HL-60 (cell line): ENCODE measurements at regions not wholly inside any gene's neighbourhood (a gene's known extent, or its start where the extent isn't known, plus 50 kb on each side); places are given as distances from the start of the nearest gene placed in this dataset.

Source experiments
- DNase-seq, 2 experiments: peaks; one replicate each; pipeline ENCODE4 v3.0.0-alpha.2; 2010 to 2020; ENCODE audit warnings: low read depth in 1 of 2, low spot score in 1 of 2
- H3K27ac ChIP-seq: fragments of 250-450 bp; sonication (Bioruptor Pico); replicated peaks from 2 replicates; pipeline ENCODE4 v1.5.1; 2020; ENCODE audit warnings: mild to moderate bottlenecking, moderate library complexity
- H3K27me3 ChIP-seq: fragments of 250-450 bp; sonication (Bioruptor Pico); 2 replicates; pipeline ENCODE4 v1.5.1; 2021; ENCODE audit warnings: mild to moderate bottlenecking, moderate library complexity; ENCODE audit not compliant: insufficient read depth, poor library complexity, severe bottlenecking
- H3K4me3 ChIP-seq: replicated peaks from 2 replicates; pipeline ENCODE4 v1.5.1; 2011; ENCODE audit warnings: mild to moderate bottlenecking, control low read depth, low read length; ENCODE audit not compliant: insufficient read depth
- GABPA ChIP-seq: IDR thresholded peaks from 2 replicates; pipeline ENCODE4 v1.6.1; 2012; ENCODE audit warnings: low read depth
- POLR2AphosphoS5 ChIP-seq: IDR thresholded peaks from 2 replicates; pipeline ENCODE4 v1.6.1; 2012; ENCODE audit warnings: low read depth
- SPI1 ChIP-seq: IDR thresholded peaks from 2 replicates; pipeline ENCODE4 v1.6.1; 2012; ENCODE audit warnings: low read depth, mild to moderate bottlenecking, borderline replicate concordance
- TF ChIP-seq, protein P1 (sequence below): IDR thresholded peaks from 2 replicates; pipeline ENCODE4 v1.6.1; 2012; ENCODE audit warnings: low read depth; ENCODE audit not compliant: insufficient replicate concordance
- TF ChIP-seq, protein P2 (sequence below): IDR thresholded peaks from one replicate; pipeline ENCODE4 v1.5.1; 2011; ENCODE audit warnings: low read length, control low read depth, inconsistent platforms; ENCODE audit not compliant: insufficient read depth

DNA sequence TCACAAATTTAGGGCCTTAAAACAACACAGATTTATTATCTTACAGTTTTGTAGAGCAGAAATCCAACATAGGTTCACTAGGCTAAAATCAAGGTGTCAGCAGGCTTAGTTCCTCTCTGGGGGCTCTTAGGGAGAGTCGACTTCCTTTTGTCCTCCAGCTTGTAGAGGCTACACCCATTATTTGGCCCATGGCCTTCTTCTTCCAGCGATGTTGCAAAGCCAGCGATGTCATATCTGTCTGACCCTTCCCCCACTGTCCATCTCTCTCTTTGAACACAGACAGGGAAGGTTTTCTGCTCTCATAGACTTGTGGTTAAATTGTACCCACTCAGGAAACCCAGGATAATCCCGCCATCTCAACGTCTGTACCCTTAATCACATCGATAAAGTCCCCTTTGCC, 60.3 kb upstream of the SHB start:
- Histone ChIP-seq H3K27ac (no peak overlapping the region), H3K27me3 (peaks cover 3% of the 10 kb centered on the region), H3K4me3 (no peak overlapping the region)
- TF ChIP-seq SPI1 (no peak), GABPA (no peak), POLR2AphosphoS5 (no peak)
- TF ChIP-seq, protein P1, sequence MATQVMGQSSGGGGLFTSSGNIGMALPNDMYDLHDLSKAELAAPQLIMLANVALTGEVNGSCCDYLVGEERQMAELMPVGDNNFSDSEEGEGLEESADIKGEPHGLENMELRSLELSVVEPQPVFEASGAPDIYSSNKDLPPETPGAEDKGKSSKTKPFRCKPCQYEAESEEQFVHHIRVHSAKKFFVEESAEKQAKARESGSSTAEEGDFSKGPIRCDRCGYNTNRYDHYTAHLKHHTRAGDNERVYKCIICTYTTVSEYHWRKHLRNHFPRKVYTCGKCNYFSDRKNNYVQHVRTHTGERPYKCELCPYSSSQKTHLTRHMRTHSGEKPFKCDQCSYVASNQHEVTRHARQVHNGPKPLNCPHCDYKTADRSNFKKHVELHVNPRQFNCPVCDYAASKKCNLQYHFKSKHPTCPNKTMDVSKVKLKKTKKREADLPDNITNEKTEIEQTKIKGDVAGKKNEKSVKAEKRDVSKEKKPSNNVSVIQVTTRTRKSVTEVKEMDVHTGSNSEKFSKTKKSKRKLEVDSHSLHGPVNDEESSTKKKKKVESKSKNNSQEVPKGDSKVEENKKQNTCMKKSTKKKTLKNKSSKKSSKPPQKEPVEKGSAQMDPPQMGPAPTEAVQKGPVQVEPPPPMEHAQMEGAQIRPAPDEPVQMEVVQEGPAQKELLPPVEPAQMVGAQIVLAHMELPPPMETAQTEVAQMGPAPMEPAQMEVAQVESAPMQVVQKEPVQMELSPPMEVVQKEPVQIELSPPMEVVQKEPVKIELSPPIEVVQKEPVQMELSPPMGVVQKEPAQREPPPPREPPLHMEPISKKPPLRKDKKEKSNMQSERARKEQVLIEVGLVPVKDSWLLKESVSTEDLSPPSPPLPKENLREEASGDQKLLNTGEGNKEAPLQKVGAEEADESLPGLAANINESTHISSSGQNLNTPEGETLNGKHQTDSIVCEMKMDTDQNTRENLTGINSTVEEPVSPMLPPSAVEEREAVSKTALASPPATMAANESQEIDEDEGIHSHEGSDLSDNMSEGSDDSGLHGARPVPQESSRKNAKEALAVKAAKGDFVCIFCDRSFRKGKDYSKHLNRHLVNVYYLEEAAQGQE, result no peak
- DNase-seq, result no peak

DNA sequence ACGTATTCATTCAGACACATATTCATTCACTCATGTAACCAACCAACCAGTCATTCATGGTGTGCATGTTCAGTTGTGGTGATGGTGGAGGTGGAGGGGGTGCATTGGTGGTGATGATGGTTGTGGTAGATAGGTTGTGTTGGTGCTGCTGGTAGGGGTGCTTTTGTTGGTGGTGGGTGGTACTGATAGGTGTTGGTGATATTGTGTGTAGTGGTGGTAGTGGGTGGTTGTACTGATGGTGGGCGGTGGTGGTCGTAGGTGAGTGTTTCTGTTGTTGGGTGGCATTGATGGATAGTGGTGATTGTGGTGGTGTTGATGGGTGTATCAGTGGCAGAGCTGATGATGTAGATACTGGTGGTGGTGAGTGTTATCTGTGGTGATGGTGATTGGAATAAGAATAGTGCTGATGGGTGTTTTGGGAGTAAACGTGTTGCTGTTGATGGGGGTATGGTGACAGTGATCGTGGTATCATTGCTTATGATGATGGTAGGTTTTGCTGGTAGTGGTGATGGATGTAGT, 59.8 kb upstream of the SHB start:
- TF ChIP-seq GABPA (no peak), POLR2AphosphoS5 (no peak), SPI1 (no peak)
- TF ChIP-seq, protein P2, sequence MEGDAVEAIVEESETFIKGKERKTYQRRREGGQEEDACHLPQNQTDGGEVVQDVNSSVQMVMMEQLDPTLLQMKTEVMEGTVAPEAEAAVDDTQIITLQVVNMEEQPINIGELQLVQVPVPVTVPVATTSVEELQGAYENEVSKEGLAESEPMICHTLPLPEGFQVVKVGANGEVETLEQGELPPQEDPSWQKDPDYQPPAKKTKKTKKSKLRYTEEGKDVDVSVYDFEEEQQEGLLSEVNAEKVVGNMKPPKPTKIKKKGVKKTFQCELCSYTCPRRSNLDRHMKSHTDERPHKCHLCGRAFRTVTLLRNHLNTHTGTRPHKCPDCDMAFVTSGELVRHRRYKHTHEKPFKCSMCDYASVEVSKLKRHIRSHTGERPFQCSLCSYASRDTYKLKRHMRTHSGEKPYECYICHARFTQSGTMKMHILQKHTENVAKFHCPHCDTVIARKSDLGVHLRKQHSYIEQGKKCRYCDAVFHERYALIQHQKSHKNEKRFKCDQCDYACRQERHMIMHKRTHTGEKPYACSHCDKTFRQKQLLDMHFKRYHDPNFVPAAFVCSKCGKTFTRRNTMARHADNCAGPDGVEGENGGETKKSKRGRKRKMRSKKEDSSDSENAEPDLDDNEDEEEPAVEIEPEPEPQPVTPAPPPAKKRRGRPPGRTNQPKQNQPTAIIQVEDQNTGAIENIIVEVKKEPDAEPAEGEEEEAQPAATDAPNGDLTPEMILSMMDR, result no peak
- TF ChIP-seq, protein P1, result no peak
- H3K27ac ChIP-seq, result no peak overlapping the region
- H3K27me3 ChIP-seq, result peaks cover 3% of the 10 kb centered on the region
- H3K4me3 ChIP-seq, result no peak overlapping the region
- no peak for DNase-seq

DNA sequence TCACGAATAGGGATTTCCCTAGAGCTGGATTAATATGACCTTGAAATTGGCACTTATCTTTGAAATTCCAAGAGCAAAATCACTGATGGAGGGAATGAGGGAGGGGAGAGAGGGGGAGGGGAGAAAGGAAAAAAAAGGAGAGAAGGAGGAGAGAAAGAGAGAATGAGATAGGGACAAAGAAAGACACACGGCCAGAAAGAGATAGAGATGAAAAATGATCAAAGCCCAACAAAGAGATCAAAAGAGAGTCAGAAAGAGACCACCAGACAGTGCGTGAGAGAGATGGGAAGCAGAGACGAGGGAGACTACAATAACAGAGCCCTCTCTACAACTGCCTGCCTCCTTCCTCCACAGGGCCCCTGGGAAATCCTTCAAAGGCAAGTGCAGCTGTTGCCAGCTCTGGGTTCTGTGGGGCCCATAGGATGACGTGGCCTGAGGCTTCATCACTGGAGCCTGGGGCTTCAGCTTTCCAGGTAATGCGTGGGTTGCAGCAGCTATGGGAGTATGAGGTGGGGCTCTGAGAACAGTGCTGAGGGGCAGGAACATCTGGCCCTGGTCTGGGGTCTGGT, 58.3 kb upstream of the SHB start:
- Histone ChIP-seq H3K27me3 (no peaks in the 10 kb centered on the region), H3K27ac (no peak overlapping the region), H3K4me3 (no peak overlapping the region)
- DNase-seq, result no peak
- no peak for TF ChIP-seq SPI1
- TF ChIP-seq, protein P2, result no peak
- TF ChIP-seq, protein P1, result no peak
- no peak for TF ChIP-seq POLR2AphosphoS5
- no peak for TF ChIP-seq GABPA
